Erythroblast (primary cell): ENCODE measurements at regions not wholly inside any gene's neighbourhood (a gene's known extent, or its start where the extent isn't known, plus 50 kb on each side); places are given as distances from the start of the nearest gene placed in this dataset.

Experiments
- GATA1 ChIP-seq: IDR thresholded peaks from 2 replicates; pipeline ENCODE4 v1.6.1; 2011; ENCODE audit warnings: low read depth, mild to moderate bottlenecking, control low read depth, low read length, moderate library complexity
- POLR2A ChIP-seq: IDR thresholded peaks from 2 replicates; pipeline ENCODE4 v1.6.1; 2011; ENCODE audit warnings: mild to moderate bottlenecking, low read length

DNA sequence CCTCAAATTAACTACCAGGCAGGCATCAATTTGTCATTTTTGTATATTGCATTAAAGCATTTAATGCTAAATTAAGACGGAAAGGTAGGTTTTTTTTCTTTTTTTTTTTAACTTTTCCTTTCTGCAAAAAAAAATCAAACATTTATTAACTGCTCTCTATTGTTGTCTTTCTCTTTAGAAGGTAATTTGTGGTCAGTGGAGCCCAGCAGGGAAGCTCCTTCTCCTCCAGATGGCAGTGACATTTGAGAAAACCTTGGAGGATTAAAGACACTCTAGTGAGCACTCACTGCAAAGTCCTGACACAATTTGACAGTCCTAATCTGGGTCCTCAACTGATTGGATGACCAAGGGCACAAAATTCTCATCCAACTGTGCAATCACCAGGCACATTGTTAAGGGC, 102.4 kb downstream of the SLIT2 start:
- no peak for TF ChIP-seq POLR2A
- TF ChIP-seq GATA1: no peak
